Right lobe of liver (tissue), 4 donors: ENCODE measurements at regions not wholly inside any gene's neighbourhood (a gene's known extent, or its start where the extent isn't known, plus 50 kb on each side); places are given as distances from the start of the nearest gene placed in this dataset.

ENCODE experiments used
- POLR2A ChIP-seq: fragments of 450-650 bp; IDR thresholded peaks from one replicate; pipeline ENCODE4 v1.6.1; 2017; ENCODE audit warnings: antibody characterized with exemption, mild to moderate bottlenecking
- TF ChIP-seq, protein P1 (sequence below), 4 donors: fragments of 200-600 bp in 3 of 4; fragments of 450-650 bp in 1 of 4; IDR thresholded peaks; one replicate each; pipeline versions ENCODE4 v1.5.1 to v1.8.0; 2016 to 2022; ENCODE audit warnings: antibody characterized with exemption in 4 of 4, mild to moderate bottlenecking in 2 of 4
- donor health status: DM: no; HTN: no; CAD: no.
- donor health status: DM: no; HTN: no; CAD: no.
- donor health status: DM: no; HTN: yes; CAD: no.

DNA sequence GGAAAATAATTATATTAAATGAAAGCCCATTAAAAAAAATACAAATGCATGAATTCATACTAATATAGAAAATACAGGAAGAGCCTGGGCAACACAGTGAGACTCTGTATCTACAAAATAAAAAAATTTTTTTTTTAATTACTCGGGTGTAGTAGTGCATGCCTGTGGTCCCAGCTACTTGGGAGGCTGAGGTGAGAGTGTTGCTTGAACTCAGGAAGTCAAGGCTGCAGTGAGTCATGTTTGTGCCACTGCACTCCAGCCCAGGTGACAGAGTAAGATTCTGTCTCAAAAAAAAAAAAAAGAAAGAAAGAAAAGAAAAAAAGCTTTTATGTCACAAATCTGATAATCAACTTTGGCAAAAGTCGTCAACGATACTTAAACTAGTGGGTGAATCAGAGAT, 80.6 kb upstream of the PLEKHA5 start:
- TF ChIP-seq, protein P1, sequence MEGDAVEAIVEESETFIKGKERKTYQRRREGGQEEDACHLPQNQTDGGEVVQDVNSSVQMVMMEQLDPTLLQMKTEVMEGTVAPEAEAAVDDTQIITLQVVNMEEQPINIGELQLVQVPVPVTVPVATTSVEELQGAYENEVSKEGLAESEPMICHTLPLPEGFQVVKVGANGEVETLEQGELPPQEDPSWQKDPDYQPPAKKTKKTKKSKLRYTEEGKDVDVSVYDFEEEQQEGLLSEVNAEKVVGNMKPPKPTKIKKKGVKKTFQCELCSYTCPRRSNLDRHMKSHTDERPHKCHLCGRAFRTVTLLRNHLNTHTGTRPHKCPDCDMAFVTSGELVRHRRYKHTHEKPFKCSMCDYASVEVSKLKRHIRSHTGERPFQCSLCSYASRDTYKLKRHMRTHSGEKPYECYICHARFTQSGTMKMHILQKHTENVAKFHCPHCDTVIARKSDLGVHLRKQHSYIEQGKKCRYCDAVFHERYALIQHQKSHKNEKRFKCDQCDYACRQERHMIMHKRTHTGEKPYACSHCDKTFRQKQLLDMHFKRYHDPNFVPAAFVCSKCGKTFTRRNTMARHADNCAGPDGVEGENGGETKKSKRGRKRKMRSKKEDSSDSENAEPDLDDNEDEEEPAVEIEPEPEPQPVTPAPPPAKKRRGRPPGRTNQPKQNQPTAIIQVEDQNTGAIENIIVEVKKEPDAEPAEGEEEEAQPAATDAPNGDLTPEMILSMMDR (IDR thresholded peaks at IDR 0.05) = no peak
- no peak for TF ChIP-seq POLR2A
